ENCODE measurements at regions not wholly inside any gene's neighbourhood (a gene's known extent, or its start where the extent isn't known, plus 50 kb on each side); places are given as distances from the start of the nearest gene placed in this dataset.

- DNase-seq = no peak
These were observed 403.0 kb upstream of the TNP1 start for GRCh38 chr2:217262911-217263310.

GRCh38 chr2:217261452-217261851, 401.6 kb upstream of the TNP1 start:
- DNase-seq = no peak

- DNase-seq = no peak
These were observed 400.7 kb upstream of the TNP1 start for GRCh38 chr2:217260441-217261115.

GRCh38 chr2:217258170-217258569, 398.3 kb upstream of the TNP1 start:
- no peak for DNase-seq

GRCh38 chr2:217256251-217256650, 396.4 kb upstream of the TNP1 start:
- no peak for DNase-seq

- DNase-seq = no peak
These were observed 394.2 kb upstream of the TNP1 start for GRCh38 chr2:217254111-217254510.

GRCh38 chr2:217252181-217252580, 392.3 kb upstream of the TNP1 start:
- DNase-seq = no peak

- no peak for DNase-seq
These were observed 390.2 kb upstream of the TNP1 start for GRCh38 chr2:217250013-217250524.

GRCh38 chr2:217249121-217250012, 389.5 kb upstream of the TNP1 start:
- no peak for DNase-seq

GRCh38 chr2:217248312-217248935, 388.6 kb upstream of the TNP1 start:
- DNase-seq = no peak

- no peak for DNase-seq
These were observed 387.6 kb upstream of the TNP1 start for GRCh38 chr2:217247476-217247875.

- no peak for DNase-seq
These were observed 386.2 kb upstream of the TNP1 start for GRCh38 chr2:217246108-217246507.

- no peak for DNase-seq
These were observed 385.0 kb upstream of the TNP1 start for GRCh38 chr2:217244815-217245214.

GRCh38 chr2:217242947-217243346, 383.1 kb upstream of the TNP1 start:
- no peak for DNase-seq

- no peak for DNase-seq
These were observed 371.9 kb upstream of the TNP1 start for GRCh38 chr2:217231724-217232123.

- no peak for DNase-seq
These were observed 371.3 kb upstream of the TNP1 start for GRCh38 chr2:217231212-217231611.

GRCh38 chr2:217228732-217229131, 368.9 kb upstream of the TNP1 start:
- no peak for DNase-seq

GRCh38 chr2:217227794-217228193, 367.9 kb upstream of the TNP1 start:
- DNase-seq = no peak

GRCh38 chr2:217225596-217225995, 365.7 kb upstream of the TNP1 start:
- DNase-seq = no peak

GRCh38 chr2:217223222-217223930, 363.5 kb upstream of the TNP1 start:
- DNase-seq = no peak

- DNase-seq = no peak
These were observed 362.5 kb upstream of the TNP1 start for GRCh38 chr2:217222309-217222910.

GRCh38 chr2:217220228-217221013, 360.6 kb upstream of the TNP1 start:
- no peak for DNase-seq

Data from central memory CD4-positive, alpha-beta T cell (primary cell).